Suprapubic skin (tissue), 4 donors: ENCODE measurements at regions not wholly inside any gene's neighbourhood (a gene's known extent, or its start where the extent isn't known, plus 50 kb on each side); places are given as distances from the start of the nearest gene placed in this dataset.

Experiments used
- EP300 ChIP-seq: sonication (generic); formaldehyde crosslinking; IDR thresholded peaks from one replicate; pipeline ENCODE4 v1.6.1; 2017; ENCODE audit warnings: antibody characterized with exemption
- POLR2A ChIP-seq, 2 donors: fragments of 450-650 bp; IDR thresholded peaks; one replicate each; pipeline ENCODE4 v1.6.1; 2017; ENCODE audit warnings: antibody characterized with exemption in 2 of 2, mild to moderate bottlenecking in 2 of 2, moderate library complexity in 2 of 2
- POLR2AphosphoS5 ChIP-seq, 3 donors: sonication (generic); formaldehyde crosslinking; IDR thresholded peaks; one replicate each; pipeline ENCODE4 v1.6.1; 2017; ENCODE audit warnings: antibody characterized with exemption in 3 of 3
- TF ChIP-seq, protein P1 (sequence below), 2 donors: fragments of 200-600 bp in 1 of 2; fragments of 450-650 bp in 1 of 2; sonication (generic) in 1 of 2; IDR thresholded peaks; one replicate each; pipeline ENCODE4 v1.5.1; 2016 to 2019; ENCODE audit warnings: antibody characterized with exemption in 2 of 2, mild to moderate bottlenecking in 1 of 2, moderate library complexity in 1 of 2

DNA sequence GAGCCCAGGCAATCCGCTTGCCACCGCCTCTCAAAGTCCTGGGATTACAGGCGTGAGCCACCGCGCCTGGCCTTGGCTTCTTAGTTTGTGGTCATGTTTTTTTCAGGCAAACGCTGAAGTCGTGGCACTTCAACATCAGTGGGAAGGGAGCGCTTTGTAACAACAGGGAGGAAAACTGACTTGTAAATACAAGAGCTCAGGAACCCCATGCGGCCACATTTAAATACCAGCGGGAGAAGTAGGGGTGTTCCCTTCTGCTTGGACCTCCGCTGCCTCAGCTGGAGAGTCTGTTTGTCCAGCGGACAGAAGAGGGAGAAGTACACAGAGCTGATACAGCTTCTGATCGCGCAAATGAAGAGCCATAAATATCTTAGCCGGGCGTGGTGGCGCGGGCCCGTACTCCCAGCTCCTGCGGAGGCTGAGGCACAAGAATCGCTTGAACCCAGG, 108.7 kb upstream of the KMT2C start:
- no peak for TF ChIP-seq POLR2AphosphoS5 (IDR thresholded peaks at IDR 0.05)
- TF ChIP-seq, protein P1, sequence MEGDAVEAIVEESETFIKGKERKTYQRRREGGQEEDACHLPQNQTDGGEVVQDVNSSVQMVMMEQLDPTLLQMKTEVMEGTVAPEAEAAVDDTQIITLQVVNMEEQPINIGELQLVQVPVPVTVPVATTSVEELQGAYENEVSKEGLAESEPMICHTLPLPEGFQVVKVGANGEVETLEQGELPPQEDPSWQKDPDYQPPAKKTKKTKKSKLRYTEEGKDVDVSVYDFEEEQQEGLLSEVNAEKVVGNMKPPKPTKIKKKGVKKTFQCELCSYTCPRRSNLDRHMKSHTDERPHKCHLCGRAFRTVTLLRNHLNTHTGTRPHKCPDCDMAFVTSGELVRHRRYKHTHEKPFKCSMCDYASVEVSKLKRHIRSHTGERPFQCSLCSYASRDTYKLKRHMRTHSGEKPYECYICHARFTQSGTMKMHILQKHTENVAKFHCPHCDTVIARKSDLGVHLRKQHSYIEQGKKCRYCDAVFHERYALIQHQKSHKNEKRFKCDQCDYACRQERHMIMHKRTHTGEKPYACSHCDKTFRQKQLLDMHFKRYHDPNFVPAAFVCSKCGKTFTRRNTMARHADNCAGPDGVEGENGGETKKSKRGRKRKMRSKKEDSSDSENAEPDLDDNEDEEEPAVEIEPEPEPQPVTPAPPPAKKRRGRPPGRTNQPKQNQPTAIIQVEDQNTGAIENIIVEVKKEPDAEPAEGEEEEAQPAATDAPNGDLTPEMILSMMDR (IDR thresholded peaks at IDR 0.05): no peak
- no peak for TF ChIP-seq EP300
- TF ChIP-seq POLR2A (IDR thresholded peaks at IDR 0.05): no peak
